HEK293T (cell line): ENCODE measurements at regions not wholly inside any gene's neighbourhood (a gene's known extent, or its start where the extent isn't known, plus 50 kb on each side); places are given as distances from the start of the nearest gene placed in this dataset.

Experiments
- CTCF ChIA-PET: fragments of 350-600 bp; formaldehyde crosslinking; extraction: SDS; loops from one replicate; lab custom pipeline; 2021; ENCODE audit warnings: antibody characterized with exemption, inconsistent platforms; lab: Yijun Ruan, JAX
- POLR2A ChIA-PET: fragments of 350-600 bp; formaldehyde crosslinking; extraction: SDS; loops from one replicate; lab custom pipeline; 2020; ENCODE audit warnings: antibody characterized with exemption, inconsistent platforms; lab: Yijun Ruan, JAX
- DNase-seq: peaks from one replicate; pipeline ENCODE4 v3.0.0; 2012; ENCODE audit warnings: mixed read lengths; ENCODE audit errors: extremely low spot score
- ARNT ChIP-seq: fragments of 450-650 bp; IDR thresholded peaks from 2 replicates; pipeline ENCODE4 v1.6.1; 2017; ENCODE audit warnings: mild to moderate bottlenecking
- BHLHE40 ChIP-seq: fragments of 450-650 bp; IDR thresholded peaks from 2 replicates; pipeline ENCODE4 v1.6.1; 2016; ENCODE audit warnings: mild to moderate bottlenecking, moderate library complexity, borderline replicate concordance
- CTBP1 ChIP-seq: fragments of 450-650 bp; IDR thresholded peaks from 2 replicates; pipeline ENCODE4 v1.6.1; 2016; ENCODE audit warnings: borderline replicate concordance
- ELF4 ChIP-seq: fragments of 450-650 bp; IDR thresholded peaks from 2 replicates; pipeline ENCODE4 v1.6.1; 2017; ENCODE audit warnings: antibody characterized with exemption
- FOXA1 ChIP-seq: fragments of 450-650 bp; IDR thresholded peaks from 2 replicates; pipeline ENCODE4 v1.6.1; 2016; ENCODE audit warnings: mild to moderate bottlenecking
- FOXK2 ChIP-seq: fragments of 450-650 bp; IDR thresholded peaks from 2 replicates; pipeline ENCODE4 v1.6.1; 2016; ENCODE audit warnings: mild to moderate bottlenecking
- FOXM1 ChIP-seq: fragments of 450-650 bp; IDR thresholded peaks from 2 replicates; pipeline ENCODE4 v1.6.1; 2017; ENCODE audit warnings: mild to moderate bottlenecking, borderline replicate concordance
- HDGF ChIP-seq: fragments of 450-650 bp; IDR thresholded peaks from 2 replicates; pipeline ENCODE4 v1.6.1; 2017; ENCODE audit warnings: antibody characterized with exemption, borderline replicate concordance
- L3MBTL2 ChIP-seq: fragments of 450-650 bp; conservative IDR thresholded peaks from 2 replicates; pipeline ENCODE4 v1.6.1; 2016; ENCODE audit warnings: mild to moderate bottlenecking
- LEF1 ChIP-seq: fragments of 450-650 bp; IDR thresholded peaks from 2 replicates; pipeline ENCODE4 v1.6.1; 2017; ENCODE audit warnings: mild to moderate bottlenecking, borderline replicate concordance
- NFRKB ChIP-seq: fragments of 450-650 bp; IDR thresholded peaks from 2 replicates; pipeline ENCODE4 v1.6.1; 2016; ENCODE audit warnings: mild to moderate bottlenecking, moderate library complexity
- SP1 ChIP-seq: fragments of 450-650 bp; IDR thresholded peaks from 2 replicates; pipeline ENCODE4 v1.6.1; 2017
- SUZ12 ChIP-seq: fragments of 450-650 bp; IDR thresholded peaks from 2 replicates; pipeline ENCODE4 v1.6.1; 2016; ENCODE audit warnings: mild to moderate bottlenecking
- TARDBP ChIP-seq: fragments of 450-650 bp; IDR thresholded peaks from 2 replicates; pipeline ENCODE4 v1.6.1; 2016
- ZNF384 ChIP-seq: fragments of 450-650 bp; IDR thresholded peaks from 2 replicates; pipeline ENCODE4 v1.6.1; 2016
- TF ChIP-seq, protein P1 (sequence below): fragments of 450-650 bp; IDR thresholded peaks from 2 replicates; pipeline ENCODE4 v1.6.1; 2016

DNA sequence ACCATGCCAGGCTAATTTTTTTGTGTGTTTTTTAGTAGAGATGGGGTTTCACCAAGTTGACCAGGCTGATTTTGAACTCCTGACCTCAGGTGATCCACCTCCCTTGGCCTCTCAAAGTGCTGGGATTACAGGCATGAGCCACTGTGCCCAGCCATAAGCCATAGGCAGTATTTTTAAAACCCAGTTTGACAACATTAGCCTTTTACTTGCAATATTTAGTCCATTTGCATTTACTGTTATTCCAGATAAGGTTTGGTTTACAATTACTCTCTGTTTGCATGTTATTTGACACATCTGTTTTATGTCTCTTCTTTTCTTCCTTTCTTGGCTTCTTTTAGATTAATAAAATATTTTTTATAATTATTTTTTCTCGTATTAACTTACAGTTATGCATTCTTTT lies 83.6 kb upstream of the EPHB3 start:
- ChIA-PET POLR2A (no interaction called here), CTCF (no interaction called here)
- no peak for DNase-seq
- TF ChIP-seq NFRKB (no peak), SUZ12 (no peak), L3MBTL2 (no peak), LEF1 (no peak)

DNA sequence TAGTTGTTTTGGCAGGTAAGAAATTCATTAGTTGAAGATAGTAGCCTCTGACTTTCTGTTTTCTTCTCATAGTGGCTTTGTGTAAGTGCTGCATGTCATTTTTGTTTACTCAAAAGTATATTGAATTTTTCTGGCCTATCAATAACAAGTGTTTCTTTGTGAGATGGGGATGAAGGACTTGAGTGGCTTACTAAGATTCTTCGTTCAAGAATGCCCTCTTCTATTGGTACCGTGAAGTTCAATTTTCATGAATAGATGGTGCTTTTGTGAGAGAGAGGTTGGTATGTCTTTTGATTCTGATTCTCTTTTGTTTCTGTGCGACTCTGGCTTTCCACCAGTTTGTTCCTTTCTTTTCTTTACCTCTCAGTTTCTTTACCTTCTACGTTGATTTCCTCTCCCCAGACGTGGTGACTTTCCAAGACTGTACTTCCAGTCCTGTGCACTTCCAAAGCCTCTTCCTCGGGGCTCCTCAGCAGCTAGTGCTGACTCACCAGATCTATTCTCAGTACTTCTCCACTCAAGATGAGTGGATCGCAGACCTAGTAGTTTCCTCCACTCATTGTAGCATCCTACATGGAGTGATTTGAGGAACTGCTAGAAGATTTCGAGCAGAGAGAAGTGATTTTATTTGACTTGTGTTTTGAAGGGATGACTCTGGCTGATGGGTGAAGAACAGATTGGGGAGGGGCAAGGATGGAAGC lies 82.0 kb upstream of the EPHB3 start:
- no peak for TF ChIP-seq HDGF
- TF ChIP-seq ARNT: no peak
- no peak for TF ChIP-seq L3MBTL2
- TF ChIP-seq CTBP1: no peak
- TF ChIP-seq FOXM1: no peak
- ChIA-PET CTCF (no interaction called here), POLR2A (no interaction called here)
- DNase-seq: no peak

DNA sequence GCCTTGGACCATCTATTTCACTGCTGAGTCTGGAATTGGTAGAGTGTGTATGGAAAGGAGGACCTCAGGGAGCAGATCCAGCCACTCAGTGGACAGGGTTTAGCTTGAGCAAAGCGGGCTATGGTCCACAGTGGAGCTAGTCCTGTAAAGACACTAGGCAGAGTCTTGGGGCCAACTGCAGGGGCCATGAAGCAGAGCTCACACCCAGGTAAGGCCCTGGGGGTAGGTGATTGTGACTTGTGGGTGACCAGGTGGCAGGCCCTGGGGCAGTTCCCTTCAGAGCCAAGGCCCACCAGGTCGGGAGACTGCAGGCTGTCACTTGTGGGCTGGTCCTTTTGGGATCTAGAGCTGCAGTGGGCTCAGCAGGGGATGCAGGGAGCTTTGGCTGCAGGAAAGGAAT lies 80.8 kb upstream of the EPHB3 start:
- ChIA-PET POLR2A (no interaction called here), CTCF (no interaction called here)
- TF ChIP-seq ARNT: no peak
- TF ChIP-seq NFRKB: no peak
- no peak for TF ChIP-seq ZNF384
- no peak for TF ChIP-seq CTBP1
- TF ChIP-seq FOXK2: no peak
- TF ChIP-seq SP1: no peak
- TF ChIP-seq TARDBP: no peak
- TF ChIP-seq, protein P1, sequence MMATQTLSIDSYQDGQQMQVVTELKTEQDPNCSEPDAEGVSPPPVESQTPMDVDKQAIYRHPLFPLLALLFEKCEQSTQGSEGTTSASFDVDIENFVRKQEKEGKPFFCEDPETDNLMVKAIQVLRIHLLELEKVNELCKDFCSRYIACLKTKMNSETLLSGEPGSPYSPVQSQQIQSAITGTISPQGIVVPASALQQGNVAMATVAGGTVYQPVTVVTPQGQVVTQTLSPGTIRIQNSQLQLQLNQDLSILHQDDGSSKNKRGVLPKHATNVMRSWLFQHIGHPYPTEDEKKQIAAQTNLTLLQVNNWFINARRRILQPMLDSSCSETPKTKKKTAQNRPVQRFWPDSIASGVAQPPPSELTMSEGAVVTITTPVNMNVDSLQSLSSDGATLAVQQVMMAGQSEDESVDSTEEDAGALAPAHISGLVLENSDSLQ: no peak
- no peak for TF ChIP-seq FOXA1
- TF ChIP-seq ELF4: no peak
- DNase-seq: no peak

DNA sequence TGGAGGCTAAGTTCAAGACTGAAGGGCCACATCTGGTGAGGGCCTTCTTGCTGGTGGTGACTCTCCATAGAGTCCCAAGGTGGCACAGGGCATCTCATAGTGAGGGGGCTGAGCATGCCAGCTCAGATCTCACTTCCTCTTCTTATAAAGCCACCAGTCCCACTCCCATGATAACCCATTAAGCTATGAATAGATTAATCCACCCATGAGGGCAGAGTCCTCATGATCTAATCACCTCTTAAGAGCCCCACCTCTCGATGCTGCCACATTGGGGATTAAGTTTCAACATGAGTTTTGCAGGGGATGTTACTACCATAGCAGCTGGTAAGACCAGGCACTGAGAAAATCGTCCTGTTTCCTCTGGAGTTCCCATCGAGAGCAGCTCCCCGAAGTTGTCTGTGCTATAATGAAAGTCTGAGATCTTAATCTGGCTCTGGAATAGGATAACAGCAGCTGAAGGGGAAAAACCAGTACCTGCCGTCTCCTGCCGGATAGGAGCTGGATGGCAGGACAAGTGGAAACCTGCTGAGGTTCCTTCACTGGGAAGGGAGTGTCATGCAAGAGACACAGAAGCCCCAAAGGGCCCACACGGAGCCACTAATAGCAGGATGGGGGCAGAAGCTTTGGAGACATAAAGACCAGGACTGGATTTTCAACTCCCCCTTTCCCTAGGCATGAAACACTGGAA lies 79.5 kb upstream of the EPHB3 start:
- POLR2A ChIA-PET: no interaction called here
- DNase-seq: no peak
- TF ChIP-seq FOXK2: no peak
- no peak for TF ChIP-seq LEF1
- TF ChIP-seq SP1: no peak
- TF ChIP-seq L3MBTL2: no peak
- TF ChIP-seq, protein P1: no peak
- TF ChIP-seq FOXM1: no peak
- TF ChIP-seq TARDBP: no peak
- TF ChIP-seq HDGF: no peak
- no peak for TF ChIP-seq CTBP1
- no peak for TF ChIP-seq ELF4
- TF ChIP-seq NFRKB: no peak
- no peak for TF ChIP-seq FOXA1
- TF ChIP-seq ARNT: no peak
- no peak for TF ChIP-seq BHLHE40
- no peak for TF ChIP-seq SUZ12
- TF ChIP-seq ZNF384: no peak
- CTCF ChIA-PET: interaction anchor here (0.8 to 1.1 kb wide), 2 partner anchors 21 to 111 kb away, joined by 3 read pairs; no protein-coding TSS in a partner anchor

DNA sequence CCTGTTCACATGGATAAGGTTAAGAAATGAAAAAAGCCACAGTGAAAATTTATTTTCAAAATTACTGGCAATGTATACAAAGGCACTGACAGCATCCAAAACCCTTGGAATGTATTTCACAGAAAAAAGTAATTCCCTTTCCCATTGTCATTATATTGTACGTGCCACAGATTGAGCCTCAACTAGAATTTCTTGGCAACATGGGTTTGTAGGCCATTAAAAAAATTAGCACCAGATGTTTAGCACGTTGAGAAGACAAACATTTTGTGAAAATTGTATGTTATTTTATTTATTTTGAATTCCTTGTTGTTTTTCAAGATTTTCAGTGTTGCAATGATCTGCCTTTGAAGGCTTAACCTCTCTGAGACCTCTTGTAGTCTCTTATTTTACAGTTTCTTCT lies 76.3 kb upstream of the EPHB3 start:
- TF ChIP-seq SP1: no peak
- TF ChIP-seq FOXK2: no peak
- ChIA-PET POLR2A (no interaction called here), CTCF (no interaction called here)
- DNase-seq: no peak

DNA sequence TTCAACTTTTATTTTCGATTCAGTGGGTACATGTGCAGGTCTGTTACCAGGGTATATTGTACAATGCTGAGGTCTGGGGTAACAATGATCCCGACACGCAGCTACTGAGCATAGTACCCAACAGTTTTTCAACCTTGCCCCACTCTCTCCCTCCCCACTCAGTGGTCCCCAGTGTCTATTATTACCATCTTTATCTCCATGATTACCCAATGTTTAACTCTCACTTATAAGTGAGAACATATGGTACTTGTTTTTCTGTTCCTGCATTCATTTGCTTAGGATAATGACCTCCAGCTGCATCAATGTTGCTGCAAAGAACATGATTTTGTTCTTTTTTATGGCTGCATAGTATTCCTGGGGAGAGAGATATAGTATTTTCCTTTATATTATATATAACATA lies 75.7 kb upstream of the EPHB3 start:
- DNase-seq: no peak
- TF ChIP-seq LEF1 (no peak), FOXM1 (no peak), CTBP1 (no peak), HDGF (no peak), FOXK2 (no peak), TARDBP (no peak), L3MBTL2 (no peak), SP1 (no peak), ARNT (no peak), ELF4 (no peak), SUZ12 (no peak), BHLHE40 (no peak), NFRKB (no peak), FOXA1 (no peak), ZNF384 (no peak)
- TF ChIP-seq, protein P1: no peak
- ChIA-PET CTCF (no interaction called here), POLR2A (no interaction called here)

DNA sequence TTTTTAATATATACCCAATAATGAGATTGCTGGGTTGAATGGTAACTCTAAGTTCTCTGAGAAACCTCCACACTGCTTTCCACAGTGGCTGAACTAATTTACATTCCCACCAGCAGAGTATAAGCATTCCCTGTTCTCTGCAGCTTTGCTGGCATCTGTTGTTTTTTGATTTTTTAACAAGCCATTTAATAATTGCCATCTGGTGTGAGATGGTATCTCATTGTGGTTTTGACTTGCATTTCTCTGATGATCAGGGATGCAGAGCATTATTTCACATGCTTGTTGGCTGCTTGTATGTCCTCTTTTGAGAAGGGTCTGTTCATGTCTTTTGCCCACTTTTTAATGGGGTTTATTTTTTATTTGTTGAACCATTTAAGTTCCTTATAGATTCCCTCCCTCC lies 75.0 kb upstream of the EPHB3 start:
- ChIA-PET CTCF (interaction anchor here (1.2 kb wide), 1 partner anchor 25 kb away, joined by 3 read pairs; no protein-coding TSS in a partner anchor), POLR2A (no interaction called here)
- TF ChIP-seq, protein P1: no peak
- TF ChIP-seq FOXM1 (no peak), HDGF (no peak), SP1 (no peak), LEF1 (no peak), TARDBP (no peak), FOXA1 (no peak), BHLHE40 (no peak), L3MBTL2 (no peak), NFRKB (no peak)
- DNase-seq: no peak
